Gastroesophageal sphincter (tissue), 4 donors: ENCODE measurements at regions not wholly inside any gene's neighbourhood (a gene's known extent, or its start where the extent isn't known, plus 50 kb on each side); places are given as distances from the start of the nearest gene placed in this dataset.
"Not testable (repeated sequence)": the region's sequence is repeated elsewhere in the genome, so short reads cannot be mapped to it uniquely, and the experiment has no call there.

ENCODE experiments used
- ATAC-seq: fragments of 150-250 bp; one replicate; pipeline ENCODE4 v1.9.1; 2016; ENCODE audit warnings: mild to moderate bottlenecking, moderate library complexity
- H3K27ac ChIP-seq, 4 donors: fragments of 200-600 bp; sonication (generic) in 3 of 4; 1 replicate in 3 of 4; 2 replicates in 1 of 4; pipeline ENCODE4 v1.5.1; 2016 to 2019
- H3K27me3 ChIP-seq: fragments of 200-600 bp; sonication (generic); one replicate; pipeline ENCODE4 v1.5.1; 2019
- H3K36me3 ChIP-seq, 2 donors: fragments of 200-600 bp; sonication (generic); one replicate each; pipeline ENCODE4 v1.5.1; 2019; ENCODE audit warnings: control low read depth in 1 of 2
- H3K4me1 ChIP-seq, 3 donors: fragments of 200-600 bp; sonication (generic); 1 replicate in 2 of 3; 2 replicates in 1 of 3; pipeline ENCODE4 v1.5.1; 2016 to 2019; ENCODE audit warnings: control low read depth in 2 of 3
- H3K4me3 ChIP-seq, 2 donors: fragments of 200-600 bp; sonication (generic); one replicate each; pipeline ENCODE4 v1.5.1; 2019; ENCODE audit warnings: mild to moderate bottlenecking in 1 of 2, moderate library complexity in 1 of 2
- H3K9me3 ChIP-seq, 3 donors: fragments of 200-600 bp; sonication (generic); one replicate each; pipeline ENCODE4 v1.5.1; 2017 to 2019; ENCODE audit warnings: control low read depth in 2 of 3
- CTCF ChIP-seq, 4 experiments: fragments of 200-600 bp in 2 of 4; fragments of 450-650 bp in 2 of 4; sonication (generic) in 1 of 4; IDR thresholded peaks; one replicate each; pipeline ENCODE4 v1.5.1; 2017 to 2019; ENCODE audit warnings: antibody characterized with exemption in 4 of 4, mild to moderate bottlenecking in 2 of 4, moderate library complexity in 2 of 4
- EP300 ChIP-seq: sonication (generic); formaldehyde crosslinking; IDR thresholded peaks from one replicate; pipeline ENCODE4 v1.6.1; 2017; ENCODE audit warnings: antibody characterized with exemption, mild to moderate bottlenecking
- POLR2A ChIP-seq, 2 donors: fragments of 450-650 bp; IDR thresholded peaks; one replicate each; pipeline ENCODE4 v1.6.1; 2017; ENCODE audit warnings: antibody characterized with exemption in 2 of 2, mild to moderate bottlenecking in 2 of 2, moderate library complexity in 1 of 2
- POLR2AphosphoS5 ChIP-seq: sonication (generic); formaldehyde crosslinking; IDR thresholded peaks from one replicate; pipeline ENCODE4 v1.6.1; 2017; ENCODE audit warnings: antibody characterized with exemption
- WGBS, 2 donors: methylation state at CpG; one replicate each; pipeline ENCODE4 v1.1.5; 2018; ENCODE audit warnings: low coverage in 1 of 2; 5-methylcytosine and 5-hydroxymethylcytosine counted together

- Histone ChIP-seq H3K4me3 (no peak overlapping the region), H3K4me1 (no peaks in the 10 kb centered on the region), H3K9me3 (no peaks in the 10 kb centered on the region), H3K27ac (no peak overlapping the region), H3K36me3 (no peaks in the 10 kb centered on the region), H3K27me3 (no peaks in the 10 kb centered on the region)
- WGBS, 2 donors: 68 to 69% methylated on average over 3 of the region's 3 CpGs
- no peak for ATAC-seq
- TF ChIP-seq EP300 (no peak), CTCF (IDR thresholded peaks at IDR 0.05) (no peak), POLR2A (IDR thresholded peaks at IDR 0.05) (no peak), POLR2AphosphoS5 (no peak)
Observed at GRCh38 chr12:19764408-19764807, 325.1 kb downstream of the AEBP2 start.

- TF ChIP-seq EP300 (no peak), POLR2AphosphoS5 (no peak), POLR2A (IDR thresholded peaks at IDR 0.05) (no peak), CTCF (IDR thresholded peaks at IDR 0.05) (no peak)
- H3K4me1 ChIP-seq: no peaks in the 10 kb centered on the region
- H3K36me3 ChIP-seq: no peaks in the 10 kb centered on the region
- 0 to 26% methylated on average over 1 to 2 of the region's 2 CpGs for WGBS, 2 donors
- H3K27ac ChIP-seq: no peak overlapping the region
- no peak for ATAC-seq
- H3K27me3 ChIP-seq: no peaks in the 10 kb centered on the region
- no peaks in the 10 kb centered on the region for H3K9me3 ChIP-seq
- no peak overlapping the region for H3K4me3 ChIP-seq
Observed at GRCh38 chr12:19771858-19772257, 332.6 kb downstream of the AEBP2 start.

- 91 to 96% methylated on average over 3 of the region's 3 CpGs for WGBS, 2 donors
- Histone ChIP-seq H3K27me3 (no peaks in the 10 kb centered on the region), H3K36me3 (no peaks in the 10 kb centered on the region), H3K9me3 (no peaks in the 10 kb centered on the region), H3K4me1 (no peaks in the 10 kb centered on the region), H3K27ac (no peak overlapping the region), H3K4me3 (no peak overlapping the region)
- no peak for ATAC-seq
- no peak for TF ChIP-seq EP300
Observed at GRCh38 chr12:19772776-19773175, 333.5 kb downstream of the AEBP2 start.

- no peak overlapping the region for H3K27ac ChIP-seq
- no peaks in the 10 kb centered on the region for H3K27me3 ChIP-seq
- ATAC-seq: no peak
- no peaks in the 10 kb centered on the region for H3K9me3 ChIP-seq
- no peaks in the 10 kb centered on the region for H3K36me3 ChIP-seq
- H3K4me3 ChIP-seq: no peak overlapping the region
- peaks cover 0 to 11% (median 0%) of the 10 kb centered on the region in 3 donors for H3K4me1 ChIP-seq
- 88 to 100% methylated on average over 3 to 10 of the region's 15 CpGs for WGBS, 2 donors
- TF ChIP-seq POLR2A (IDR thresholded peaks at IDR 0.05) (no peak), EP300 (no peak), CTCF (IDR thresholded peaks at IDR 0.05) (no peak), POLR2AphosphoS5 (no peak)
Observed at GRCh38 chr12:19775241-19775640, 335.9 kb downstream of the AEBP2 start.

GRCh38 chr12:19775976-19776375 lies 336.7 kb downstream of the AEBP2 start:
- H3K27ac ChIP-seq, H3K4me3 ChIP-seq, H3K36me3 ChIP-seq, H3K27me3 ChIP-seq, H3K9me3 ChIP-seq, ATAC-seq: not testable (repeated sequence)
- WGBS, 2 donors: 72 to 98% methylated on average over 3 to 14 of the region's 19 CpGs
- H3K4me1 ChIP-seq: peaks cover 0 to 11% (median 0%) of the 10 kb centered on the region in 3 donors

GRCh38 chr12:19778172-19778571 lies 338.9 kb downstream of the AEBP2 start:
- Histone ChIP-seq H3K27me3 (no peaks in the 10 kb centered on the region), H3K36me3 (no peaks in the 10 kb centered on the region), H3K27ac (no peak overlapping the region), H3K9me3 (no peaks in the 10 kb centered on the region), H3K4me1 (peaks cover 0 to 11% (median 0%) of the 10 kb centered on the region in 3 donors), H3K4me3 (no peak overlapping the region)
- ATAC-seq: no peak
- TF ChIP-seq POLR2A (IDR thresholded peaks at IDR 0.05) (no peak), CTCF (IDR thresholded peaks at IDR 0.05) (no peak), EP300 (no peak), POLR2AphosphoS5 (no peak)
- 53 to 67% methylated on average over 2 to 3 of the region's 3 CpGs for WGBS, 2 donors
